ENCODE measurements at regions not wholly inside any gene's neighbourhood (a gene's known extent, or its start where the extent isn't known, plus 50 kb on each side); places are given as distances from the start of the nearest gene placed in this dataset.

DNA sequence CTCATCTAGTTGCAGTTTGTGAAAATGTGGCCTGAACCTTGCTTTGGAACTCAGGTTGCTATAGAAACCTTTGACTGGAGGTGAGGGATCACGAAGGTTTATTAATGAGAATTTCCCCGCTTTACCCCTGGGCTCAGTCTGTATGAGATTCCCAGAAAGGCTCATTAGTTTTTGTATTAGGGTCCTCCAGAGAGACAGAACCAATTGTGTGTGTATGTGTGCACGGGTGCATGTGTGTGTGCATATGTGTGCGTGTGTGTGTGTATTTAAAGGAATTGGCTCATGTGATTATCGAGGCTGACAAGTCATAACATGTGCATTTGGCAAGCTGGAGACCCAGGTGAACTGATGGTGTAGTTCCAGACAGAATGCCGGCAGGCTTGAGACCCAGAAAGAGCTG is 113.8 kb upstream of the DLX2 start:
- H3K9me3 ChIP-seq: no peaks in the 10 kb centered on the region
- DNase-seq (no peak), ATAC-seq (no peak)
- no peak for TF ChIP-seq CTCF (IDR thresholded peaks at IDR 0.05)
- H3K4me3 ChIP-seq: no peak overlapping the region
- no peaks in the 10 kb centered on the region for H3K4me1 ChIP-seq (ENCODE audit: low read depth)
- intact Hi-C loops (cut with DNase I, micrococcal nuclease): no loop called here
- H3K36me3 ChIP-seq (ENCODE audit: low read depth): no peaks in the 10 kb centered on the region

DNA sequence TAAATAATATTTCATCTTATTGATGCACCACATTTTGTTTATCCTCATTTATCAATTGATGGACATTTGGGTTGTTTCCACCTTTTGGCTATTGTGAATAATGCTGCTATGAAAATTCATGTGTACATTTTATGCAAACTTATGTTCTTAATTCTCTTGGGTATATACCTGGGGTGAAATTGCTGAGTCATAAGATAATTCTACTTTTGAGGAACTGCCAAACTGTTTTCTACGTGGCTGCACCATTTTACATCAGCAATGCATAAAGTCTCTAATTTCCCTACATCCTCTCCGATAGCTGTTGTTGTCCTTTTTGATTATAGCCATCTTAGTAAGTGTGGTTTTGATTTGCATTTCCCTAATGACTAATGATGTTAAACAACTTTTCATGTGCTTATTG is 116.5 kb upstream of the DLX2 start:
- peaks cover 9% of the 10 kb centered on the region for H3K4me1 ChIP-seq (ENCODE audit: low read depth)
- no peaks in the 10 kb centered on the region for H3K9me3 ChIP-seq
- DNase-seq (no peak), ATAC-seq (no peak)
- H3K36me3 ChIP-seq (ENCODE audit: low read depth): no peaks in the 10 kb centered on the region
- no peak for TF ChIP-seq CTCF (IDR thresholded peaks at IDR 0.05)
- intact Hi-C loops (cut with DNase I, micrococcal nuclease): no loop called here
- no peak overlapping the region for H3K4me3 ChIP-seq

DNA sequence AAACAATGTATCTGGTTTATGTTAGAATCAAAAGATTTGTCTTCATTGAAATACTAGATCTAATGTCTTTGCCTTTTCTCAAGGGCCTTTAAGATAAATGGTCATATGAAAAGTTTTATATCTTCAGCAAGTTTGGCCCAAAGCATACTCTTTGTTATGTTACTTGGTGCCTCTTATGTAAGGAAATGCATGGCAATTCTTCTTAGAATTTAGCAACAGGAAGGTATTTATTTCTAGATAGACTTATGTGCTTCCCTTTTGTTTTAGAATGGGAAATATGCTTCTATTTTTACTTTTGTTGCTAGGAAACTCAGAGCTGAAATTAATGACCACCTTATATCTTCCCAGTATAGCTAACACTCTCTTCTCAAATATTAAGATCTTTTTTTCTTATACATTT is 117.4 kb upstream of the DLX2 start:
- no peak for TF ChIP-seq CTCF (IDR thresholded peaks at IDR 0.05)
- Histone ChIP-seq H3K36me3 (ENCODE audit: low read depth) (no peaks in the 10 kb centered on the region), H3K4me3 (no peak overlapping the region), H3K4me1 (ENCODE audit: low read depth) (peaks cover 9% of the 10 kb centered on the region), H3K9me3 (no peaks in the 10 kb centered on the region)
- no peak for ATAC-seq
- no peak for DNase-seq
- intact Hi-C loops (cut with DNase I, micrococcal nuclease): no loop called here

- no peaks in the 10 kb centered on the region for H3K9me3 ChIP-seq
- DNase-seq: peak in 2 of 3 donors; percentile 40 to 66
- H3K4me3 ChIP-seq: no peak overlapping the region
- H3K36me3 ChIP-seq (ENCODE audit: low read depth): no peaks in the 10 kb centered on the region
- peaks cover 23% of the 10 kb centered on the region for H3K4me1 ChIP-seq (ENCODE audit: low read depth)
- ATAC-seq: peak; percentile 69
- TF ChIP-seq CTCF (IDR thresholded peaks at IDR 0.05): no peak
- intact Hi-C loops (cut with DNase I, micrococcal nuclease): no loop called here
These were observed 120.9 kb upstream of the DLX2 start for GRCh38 chr2:172223601-172224054.

DNA sequence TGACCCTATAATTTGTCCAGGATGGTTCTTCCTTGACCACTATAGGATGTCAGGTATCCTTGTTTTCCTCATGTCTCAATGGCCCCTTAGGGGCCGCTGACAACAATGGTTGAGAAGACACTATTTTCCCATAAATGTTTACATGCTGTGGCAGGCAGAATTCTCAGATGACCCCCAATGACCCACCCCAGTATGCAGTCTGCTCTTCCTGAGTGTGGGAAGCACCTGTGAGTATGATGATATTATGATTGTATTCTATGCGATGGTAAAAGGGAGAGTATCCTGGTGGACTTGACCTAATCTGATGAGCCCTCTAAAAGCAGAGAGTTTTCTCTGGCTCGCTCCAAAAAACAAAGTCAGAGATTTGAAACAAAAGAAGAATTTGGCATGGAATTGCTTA is 123.1 kb upstream of the DLX2 start:
- H3K9me3 ChIP-seq: no peaks in the 10 kb centered on the region
- H3K4me3 ChIP-seq: no peak overlapping the region
- intact Hi-C loops (cut with DNase I, micrococcal nuclease): no loop called here
- H3K4me1 ChIP-seq (ENCODE audit: low read depth): peaks cover 23% of the 10 kb centered on the region
- TF ChIP-seq CTCF (IDR thresholded peaks at IDR 0.05): no peak
- ATAC-seq: no peak
- no peak for DNase-seq
- no peaks in the 10 kb centered on the region for H3K36me3 ChIP-seq (ENCODE audit: low read depth)

Measured in mucosa of descending colon (tissue), 3 donors.